HCT116 (cell line): ENCODE measurements at regions not wholly inside any gene's neighbourhood (a gene's known extent, or its start where the extent isn't known, plus 50 kb on each side); places are given as distances from the start of the nearest gene placed in this dataset.
A peak's percentile ranks its signal among the peaks of the same experiment; 100 is the strongest.
"Not testable (repeated sequence)": the region's sequence is repeated elsewhere in the genome, so short reads cannot be mapped to it uniquely, and the experiment has no call there.

Experiments
- ATAC-seq: fragments of 200-7000 bp; cut with Tn5 transposase; 2 replicates; pipeline ENCODE4 v1.9.1; 2020; ENCODE audit warnings: mild to moderate bottlenecking, moderate library complexity
- BruUV-seq: library from RNA; stranded (reverse); fragments of 400-500 nt; replicated peaks from 2 replicates; lab custom pipeline; 2021; lab: Mats Ljungman, UMichigan
- CTCF ChIA-PET: fragments of 300-600 bp; sonication (Branson Sonifier 250); formaldehyde crosslinking; loops from one replicate; lab custom pipeline; 2021; ENCODE audit warnings: antibody characterized with exemption; lab: Charles Lee
- POLR2A ChIA-PET: fragments of 300-600, 350-600 bp; sonication (Branson Sonifier 250); formaldehyde crosslinking; loops from one replicate; lab custom pipeline; 2021; ENCODE audit warnings: antibody characterized with exemption; lab: Charles Lee
- RAD21 ChIA-PET, 2 experiments: fragments of 300-600 bp; sonication (Branson Sonifier 250); formaldehyde crosslinking; loops; one replicate each; lab custom pipeline; 2023; ENCODE audit warnings: low total read pairs in 2 of 2; ENCODE audit not compliant: uncharacterized antibody in 2 of 2, unreplicated experiment in 2 of 2, low non-redundant PET in 1 of 2; lab: Charles Lee
- DNase-seq: peaks from one replicate; pipeline ENCODE4 v3.0.0-alpha.2; 2010; ENCODE audit warnings: low read depth, low spot score
- H2AFZ ChIP-seq: fragments of 200-600 bp; shearing (Covaris generic), sonication (generic); 2 replicates; pipeline ENCODE4 v1.6.1; 2017; ENCODE audit warnings: low read depth, mixed run types, mixed read lengths, antibody characterized with exemption, low read length; ENCODE audit not compliant: poor library complexity, severe bottlenecking
- H3K27ac ChIP-seq: 2 replicates; pipeline ENCODE4 v1.5.1; 2012; ENCODE audit warnings: low read depth, low read length
- H3K27me3 ChIP-seq: fragments of 200-600 bp; sonication (generic); 2 replicates; pipeline ENCODE4 v1.6.1; 2016; ENCODE audit warnings: mixed run types, low read length, mixed read lengths; ENCODE audit not compliant: insufficient read depth
- H3K36me3 ChIP-seq, 2 experiments: fragments of 200-500 bp in 1 of 2; fragments of 200-600 bp in 1 of 2; sonication (Bioruptor generic) in 1 of 2; sonication (generic) in 1 of 2; 2 replicates each; pipeline versions ENCODE4 v1.5.1 to v1.6.1; 2014 to 2016; ENCODE audit warnings: low read length in 2 of 2, inconsistent platforms in 1 of 2, mixed read lengths in 1 of 2, mixed run types in 1 of 2; ENCODE audit not compliant: insufficient read depth in 2 of 2, control insufficient read depth in 1 of 2
- H3K4me1 ChIP-seq, 2 experiments: fragments of 200-600 bp in 1 of 2; sonication (generic) in 1 of 2; 2 replicates each; pipeline versions ENCODE4 v1.5.1 to v1.6.1; 2012 to 2017; ENCODE audit warnings: low read length in 2 of 2, inconsistent platforms in 1 of 2, mild to moderate bottlenecking in 1 of 2, mixed read lengths in 1 of 2, mixed run types in 1 of 2, moderate library complexity in 1 of 2; ENCODE audit not compliant: insufficient read depth in 2 of 2, control insufficient read depth in 1 of 2
- H3K4me2 ChIP-seq: fragments of 200-600 bp; sonication (generic); 2 replicates; pipeline ENCODE4 v1.6.1; 2017; ENCODE audit warnings: mixed run types, low read length, mixed read lengths
- H3K4me3 ChIP-seq, 2 experiments: fragments of 200-600 bp in 1 of 2; sonication (generic) in 1 of 2; replicated peaks in 1 of 2; 2 replicates each; pipeline ENCODE4 v1.5.1; 2011 to 2016; ENCODE audit warnings: low read length in 2 of 2, control low read depth in 1 of 2, low read depth in 1 of 2, mild to moderate bottlenecking in 1 of 2, mixed read lengths in 1 of 2, mixed run types in 1 of 2
- H3K79me2 ChIP-seq: fragments of 200-600 bp; sonication (generic); 2 replicates; pipeline ENCODE4 v1.6.1; 2017; ENCODE audit warnings: mild to moderate bottlenecking, mixed run types, low read length, moderate library complexity, mixed read lengths; ENCODE audit not compliant: insufficient read depth
- H3K9ac ChIP-seq: fragments of 200-600 bp; sonication (generic); 2 replicates; pipeline ENCODE4 v1.6.1; 2016; ENCODE audit warnings: low read length, mixed read lengths
- H3K9me2 ChIP-seq: fragments of 200-600 bp; sonication (generic), shearing (Covaris generic); 2 replicates; pipeline ENCODE4 v1.6.1; 2017; ENCODE audit warnings: mixed run types, mild to moderate bottlenecking, moderate library complexity; ENCODE audit not compliant: insufficient read depth
- H3K9me3 ChIP-seq, 2 experiments: fragments of 200-500 bp in 1 of 2; fragments of 200-600 bp in 1 of 2; sonication (Bioruptor generic) in 1 of 2; sonication (generic) in 1 of 2; 2 replicates each; pipeline ENCODE4 v1.6.1; 2014 to 2017; ENCODE audit warnings: low read length in 2 of 2, mixed read lengths in 2 of 2, inconsistent platforms in 1 of 2, low read depth in 1 of 2, mild to moderate bottlenecking in 1 of 2, mixed run types in 1 of 2, moderate library complexity in 1 of 2; ENCODE audit not compliant: control insufficient read depth in 1 of 2, insufficient read depth in 1 of 2
- H4K20me1 ChIP-seq: fragments of 200-600 bp; sonication (generic), shearing (Covaris generic); 2 replicates; pipeline ENCODE4 v1.6.1; 2017; ENCODE audit warnings: mixed run types, mild to moderate bottlenecking, moderate library complexity; ENCODE audit not compliant: insufficient read depth
- CEBPB ChIP-seq: IDR thresholded peaks from 2 replicates; pipeline ENCODE4 v1.6.1; 2012; ENCODE audit warnings: low read depth
- FOSL1 ChIP-seq: IDR thresholded peaks from 2 replicates; pipeline ENCODE4 v1.6.1; 2012; ENCODE audit warnings: low read depth
- JUND ChIP-seq: IDR thresholded peaks from 2 replicates; pipeline ENCODE4 v1.6.1; 2012
- MAX ChIP-seq: IDR thresholded peaks from 2 replicates; pipeline ENCODE4 v1.6.1; 2012
- POLR2AphosphoS5 ChIP-seq: IDR thresholded peaks from 2 replicates; pipeline ENCODE4 v1.6.1; 2011; ENCODE audit warnings: mild to moderate bottlenecking, low read depth, low read length, moderate library complexity
- RAD21 ChIP-seq: IDR thresholded peaks from 2 replicates; pipeline ENCODE4 v1.6.1; 2012; ENCODE audit warnings: low read depth, mild to moderate bottlenecking
- SP1 ChIP-seq: IDR thresholded peaks from 2 replicates; pipeline ENCODE4 v1.6.1; 2012; ENCODE audit warnings: low read depth
- TCF7L2 ChIP-seq: IDR thresholded peaks from 2 replicates; pipeline ENCODE4 v1.7.0; 2011; ENCODE audit warnings: borderline replicate concordance, inconsistent platforms; ENCODE audit not compliant: insufficient read depth, insufficient read length; ENCODE audit errors: extremely low read depth
- ZFX ChIP-seq: fragments of 450-650 bp; IDR thresholded peaks from 2 replicates; pipeline ENCODE4 v1.6.1; 2017
- intact Hi-C: fragments of 100-400 bp; cut with micrococcal nuclease; formaldehyde crosslinking; loops from 2 replicates; pipeline ENCODE4 v1.10.0; 2022

DNA sequence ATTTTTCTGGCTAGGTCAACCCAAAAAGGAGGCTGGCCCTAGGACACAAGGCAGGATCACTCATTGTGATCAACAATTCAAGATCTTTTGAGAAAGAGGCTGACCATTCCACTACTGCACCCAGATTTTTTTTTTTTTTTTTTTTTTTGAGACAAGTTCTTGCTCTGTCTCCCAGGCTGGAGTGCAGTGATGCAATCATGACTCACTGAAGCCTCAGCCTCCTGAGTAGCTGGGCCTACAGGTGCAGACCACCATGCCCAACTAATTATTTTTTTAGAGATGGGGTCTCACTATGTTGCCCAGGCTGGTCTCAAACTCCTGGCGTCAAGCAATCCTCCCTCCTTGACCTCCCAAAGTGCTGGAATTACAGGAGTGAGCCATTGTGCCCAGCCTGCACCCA, 265.4 kb downstream of the SOX9 start:
- H3K9me2 ChIP-seq, ATAC-seq, DNase-seq, H3K36me3 ChIP-seq, H3K27me3 ChIP-seq, H3K9me3 ChIP-seq, H3K79me2 ChIP-seq, H2AFZ ChIP-seq, H4K20me1 ChIP-seq, BruUV-seq: not testable (repeated sequence)
- Histone ChIP-seq H3K4me1 (peaks cover 94 to 95% of the 10 kb centered on the region in 2 experiments), H3K4me2 (peak overlapping the region; percentile 70), H3K27ac (peak overlapping the region; percentile 76), H3K4me3 (peak overlapping the region in 1 of 2 experiments; percentile 28; a peak in 2 of 4 replicates), H3K9ac (peak overlapping the region; percentile 41)
- intact Hi-C loops, result loop anchor here (5.0 kb wide), 1 partner anchor 259 kb away; no protein-coding TSS in a partner anchor
- TF ChIP-seq CEBPB (peak; percentile 94), FOSL1 (peak; percentile 93), RAD21 (0 out of 2 replicates have a peak, but pooled peaks have one; percentile 20), POLR2AphosphoS5 (peak; percentile 16; the same call in 1 of the 2 replicates), SP1 (peak; percentile 62), JUND (peak; percentile 84)
- POLR2A ChIA-PET, result interaction anchor here (0.8 to 1.1 kb wide), 2 partner anchors 25 to 266 kb away, joined by 3 to 6 read pairs; partner anchors contain the start of gene SOX9
- RAD21 ChIA-PET, result interaction anchor here in 1 of 2 experiments (1.0 kb wide), 1 partner anchor 265 kb away, joined by 6 read pairs; no protein-coding TSS in a partner anchor
- CTCF ChIA-PET, result interaction anchor here (0.7 kb wide), 1 partner anchor 10 kb away, joined by 3 read pairs; no protein-coding TSS in a partner anchor

- Histone ChIP-seq H3K27me3 (no peaks in the 10 kb centered on the region), H3K9ac (peak overlapping the region; percentile 41), H2AFZ (peak overlapping the region; percentile 40), H3K4me2 (peak overlapping the region; percentile 70)
- ATAC-seq, result peak; percentile 13; the same call in 1 of the 2 replicates
- BruUV-seq, result no TSS peak
- POLR2A ChIA-PET, result interaction anchor here (0.7 to 1.5 kb wide), 5 partner anchors 10 to 266 kb away, joined by 3 to 6 read pairs (median 5); partner anchors contain the start of gene SOX9
- TF ChIP-seq MAX (peak; percentile 35; the same call in 1 of the 2 replicates), TCF7L2 (no peak), ZFX (0 out of 2 replicates have a peak, but pooled peaks have one; percentile 16)
- TF ChIP-seq, all 23 proteins: peak for 2
- no peaks in the 10 kb centered on the region for H3K9me3 ChIP-seq
- no peak for DNase-seq
- intact Hi-C loops, result loop anchor here (5.0 kb wide), 1 partner anchor 259 kb away; no protein-coding TSS in a partner anchor
- peak overlapping the region in 1 of 2 experiments; percentile 28; a peak in 2 of 4 replicates for H3K4me3 ChIP-seq
- CTCF ChIA-PET, result interaction anchor here (0.7 to 1.2 kb wide), 3 partner anchors 9 to 266 kb away, joined by 3 to 4 read pairs (median 3); partner anchors contain the start of gene SOX9
- no peaks in the 10 kb centered on the region for H3K36me3 ChIP-seq
- no peaks in the 10 kb centered on the region for H4K20me1 ChIP-seq
- peak overlapping the region; percentile 76 for H3K27ac ChIP-seq
- H3K79me2 ChIP-seq, result no peaks in the 10 kb centered on the region
- RAD21 ChIA-PET, result interaction anchor here in 1 of 2 experiments (1.0 kb wide), 1 partner anchor 265 kb away, joined by 6 read pairs; no protein-coding TSS in a partner anchor
- peaks cover 94 to 95% of the 10 kb centered on the region in 2 experiments for H3K4me1 ChIP-seq
- H3K9me2 ChIP-seq, result no peaks in the 10 kb centered on the region
These were observed 265.9 kb downstream of the SOX9 start for GRCh38 chr17:72386619-72387237.
